ENCODE measurements at regions not wholly inside any gene's neighbourhood (a gene's known extent, or its start where the extent isn't known, plus 50 kb on each side); places are given as distances from the start of the nearest gene placed in this dataset.
"Not testable (repeated sequence)": the region's sequence is repeated elsewhere in the genome, so short reads cannot be mapped to it uniquely, and the experiment has no call there.

- DNase-seq (ENCODE audit: low spot score) = no peak
These were observed 178.4 kb downstream of the RTP5 start for GRCh38 chr2:242047963-242048362.

GRCh38 chr2:242048479-242048878 lies 178.9 kb downstream of the RTP5 start:
- DNase-seq (ENCODE audit: low spot score) = no peak

- DNase-seq (ENCODE audit: low spot score) = not testable (repeated sequence)
These were observed 180.0 kb downstream of the RTP5 start for GRCh38 chr2:242049492-242049891.

DNA sequence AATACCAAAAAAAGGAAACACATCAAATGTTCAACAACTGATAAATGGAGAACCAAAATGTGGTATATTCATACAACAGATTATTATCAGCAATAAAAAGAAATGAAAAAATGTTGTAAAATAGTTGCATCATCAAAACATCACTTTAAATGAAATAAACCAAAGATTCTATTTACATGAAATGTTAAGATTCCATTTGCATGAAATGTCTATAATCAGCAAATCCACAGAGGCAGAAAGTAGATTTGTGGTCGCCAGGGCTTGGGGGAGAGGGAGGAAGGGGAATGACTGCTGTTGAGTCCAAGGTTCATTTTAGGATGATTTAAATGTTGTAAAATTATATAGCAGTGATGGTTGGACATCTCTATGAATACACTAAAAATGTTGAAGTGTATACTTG lies 181.9 kb downstream of the RTP5 start:
- no peak for DNase-seq (ENCODE audit: low spot score)

GRCh38 chr2:242052421-242052820 lies 182.9 kb downstream of the RTP5 start:
- DNase-seq (ENCODE audit: low spot score) = no peak

GRCh38 chr2:242053921-242054320 lies 184.4 kb downstream of the RTP5 start:
- DNase-seq (ENCODE audit: low spot score) = no peak

- DNase-seq (ENCODE audit: low spot score) = no peak
These were observed 184.9 kb downstream of the RTP5 start for GRCh38 chr2:242054406-242054805.

- DNase-seq (ENCODE audit: low spot score) = no peak
These were observed 185.6 kb downstream of the RTP5 start for GRCh38 chr2:242054881-242055801.

GRCh38 chr2:242056026-242056425 lies 186.5 kb downstream of the RTP5 start:
- DNase-seq (ENCODE audit: low spot score) = no peak

DNA sequence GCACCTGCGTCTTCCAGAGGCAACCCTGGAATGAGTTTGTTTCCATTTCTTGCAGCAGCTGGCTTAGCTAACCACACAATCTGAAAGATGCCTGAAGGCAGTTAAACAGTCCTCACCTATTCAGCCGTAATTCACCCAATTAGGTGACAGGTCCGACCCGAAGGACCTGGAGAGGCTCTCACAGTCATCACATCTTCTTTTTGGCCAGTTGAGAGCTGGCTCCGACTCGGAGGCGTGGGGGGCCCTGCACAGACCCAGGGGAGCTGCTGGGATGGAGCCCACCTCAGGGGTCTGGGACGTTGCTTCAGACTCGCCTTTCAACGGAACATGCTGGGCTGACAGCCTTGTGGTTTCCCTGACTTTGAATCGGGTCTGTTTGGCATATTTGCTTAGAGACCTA lies 187.3 kb downstream of the RTP5 start:
- no peak for DNase-seq (ENCODE audit: low spot score)

- DNase-seq (ENCODE audit: low spot score) = no peak
These were observed 188.0 kb downstream of the RTP5 start for GRCh38 chr2:242057379-242058040.

GRCh38 chr2:242058116-242058680 lies 188.7 kb downstream of the RTP5 start:
- DNase-seq (ENCODE audit: low spot score) = no peak

DNA sequence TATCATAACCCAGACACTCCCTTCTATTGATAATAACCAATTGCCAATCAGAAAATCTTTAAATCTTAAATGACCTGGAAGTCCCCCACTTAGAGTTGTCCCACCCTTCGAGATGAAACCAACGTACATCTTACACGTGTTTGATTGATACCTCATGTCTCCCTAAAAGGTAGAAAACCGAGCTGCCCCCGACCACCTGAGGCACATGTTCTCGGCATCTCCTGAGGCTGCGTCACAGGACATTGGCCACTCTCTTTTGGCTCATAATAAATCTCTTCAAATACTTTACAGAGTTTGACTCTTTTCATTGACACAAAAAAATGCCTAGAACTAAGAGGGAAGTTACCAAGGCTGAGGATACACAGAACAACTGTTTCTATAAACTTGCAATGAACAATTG lies 190.0 kb downstream of the RTP5 start:
- no peak for DNase-seq (ENCODE audit: low spot score)

DNA sequence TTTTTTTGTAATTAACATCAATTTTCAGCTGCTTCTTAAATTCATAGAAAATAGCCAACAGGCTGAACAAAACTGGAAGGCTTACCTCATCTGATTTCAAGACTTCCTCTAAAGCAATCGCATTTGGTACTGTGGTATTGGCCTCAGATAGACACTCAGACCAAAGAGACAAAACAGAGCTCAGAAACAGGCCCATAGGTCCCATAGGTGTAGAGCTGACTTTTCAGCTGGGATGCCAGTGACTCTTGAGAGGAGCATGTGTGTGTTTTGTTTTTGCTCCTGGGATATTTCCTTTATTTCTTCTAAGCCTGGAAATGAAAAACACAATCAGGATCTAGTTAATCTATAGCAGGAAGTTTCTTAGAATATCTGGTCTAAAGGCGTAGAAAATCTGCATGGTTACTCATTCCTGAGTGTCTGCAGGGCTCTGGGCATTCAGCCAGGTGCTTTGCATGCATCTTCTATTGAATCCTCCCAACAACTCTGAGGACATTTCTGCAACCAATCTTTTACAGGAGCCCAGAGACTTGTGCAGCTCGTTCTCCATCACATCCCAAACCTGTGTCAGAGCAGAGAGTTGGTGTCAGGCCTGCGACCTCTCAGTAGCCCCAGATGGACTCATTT lies 190.8 kb downstream of the RTP5 start:
- no peak for DNase-seq (ENCODE audit: low spot score)

GRCh38 chr2:242061930-242062329 lies 192.4 kb downstream of the RTP5 start:
- DNase-seq (ENCODE audit: low spot score) = not testable (repeated sequence)

DNA sequence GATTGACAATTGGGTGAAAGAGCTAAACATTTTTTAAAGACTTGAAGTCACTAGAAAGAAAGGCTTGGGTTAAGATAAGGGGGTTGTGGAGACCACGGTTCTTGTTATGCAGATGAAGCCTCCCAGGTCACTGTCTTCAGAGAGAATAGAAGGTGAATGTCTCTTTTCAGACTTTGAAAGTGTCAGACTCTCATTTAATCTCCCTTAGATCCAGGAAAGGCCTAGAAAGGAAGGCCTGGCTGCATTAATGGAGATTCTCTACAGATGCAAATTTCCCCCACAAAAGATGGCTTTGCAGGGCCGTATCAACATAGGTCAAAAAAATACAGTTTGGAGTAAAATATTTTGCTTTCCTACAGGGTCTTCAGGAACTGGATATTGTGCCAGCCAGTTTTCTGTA lies 193.9 kb downstream of the RTP5 start:
- no peak for DNase-seq (ENCODE audit: low spot score)

DNA sequence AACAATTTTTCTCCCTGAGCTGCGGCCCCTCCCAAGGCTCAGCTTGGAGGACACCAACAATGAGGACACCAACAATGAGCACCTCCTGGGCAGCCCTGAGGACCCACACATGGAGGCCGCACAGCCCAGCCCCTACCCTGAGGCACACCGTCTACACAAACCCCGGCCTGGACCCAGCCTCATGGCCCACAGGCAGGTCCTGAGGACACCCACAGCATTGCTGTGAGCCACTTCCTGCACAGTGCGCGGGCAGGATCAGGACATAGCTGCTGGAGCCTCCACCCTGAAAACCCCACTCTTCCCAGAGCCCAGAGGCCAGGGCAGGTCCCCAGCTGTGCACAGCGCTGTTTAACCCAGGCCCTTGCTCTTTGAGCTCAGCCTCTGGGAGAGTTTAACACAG lies 194.3 kb downstream of the RTP5 start:
- no peak for DNase-seq (ENCODE audit: low spot score)

DNA sequence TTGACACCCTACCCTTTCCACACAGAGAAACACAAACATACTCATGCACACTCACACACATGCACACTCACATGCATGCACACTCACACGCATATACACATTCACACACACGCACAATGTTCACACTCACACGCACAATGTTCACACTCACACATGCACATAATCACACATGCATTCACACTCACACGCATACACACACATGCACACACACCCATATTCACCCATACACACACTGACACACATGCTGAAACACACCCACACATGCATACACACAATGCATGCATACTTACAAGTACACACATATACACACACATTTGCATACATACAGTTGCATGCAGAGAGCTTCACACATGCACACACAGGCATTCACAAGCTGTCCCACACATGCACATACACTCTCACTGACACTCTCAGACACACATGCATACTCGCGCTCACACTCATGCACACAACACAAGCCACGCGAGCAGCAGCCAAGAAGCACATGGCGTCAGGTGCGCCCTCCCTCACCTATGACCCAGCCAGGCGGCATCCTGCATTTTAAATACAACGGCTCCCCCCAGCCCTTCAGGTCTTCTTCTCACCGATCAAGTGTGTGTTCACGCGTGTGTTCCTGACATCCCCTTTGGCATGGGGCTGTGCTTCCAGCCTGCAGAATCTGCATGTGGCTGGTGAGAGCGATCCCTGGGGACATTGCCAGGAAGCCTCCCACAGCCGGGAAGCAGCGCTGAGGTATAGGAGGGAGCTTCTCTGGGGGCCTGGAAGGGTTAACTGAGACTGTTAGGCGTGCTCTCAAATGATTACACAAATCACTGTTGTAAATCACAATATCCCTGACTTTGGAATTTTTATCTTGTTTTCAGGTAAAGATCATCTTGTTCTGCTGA lies 195.1 kb downstream of the RTP5 start:
- DNase-seq (ENCODE audit: low spot score) = no peak

- no peak for DNase-seq (ENCODE audit: low spot score)
These were observed 195.9 kb downstream of the RTP5 start for GRCh38 chr2:242065426-242065825.

DNA sequence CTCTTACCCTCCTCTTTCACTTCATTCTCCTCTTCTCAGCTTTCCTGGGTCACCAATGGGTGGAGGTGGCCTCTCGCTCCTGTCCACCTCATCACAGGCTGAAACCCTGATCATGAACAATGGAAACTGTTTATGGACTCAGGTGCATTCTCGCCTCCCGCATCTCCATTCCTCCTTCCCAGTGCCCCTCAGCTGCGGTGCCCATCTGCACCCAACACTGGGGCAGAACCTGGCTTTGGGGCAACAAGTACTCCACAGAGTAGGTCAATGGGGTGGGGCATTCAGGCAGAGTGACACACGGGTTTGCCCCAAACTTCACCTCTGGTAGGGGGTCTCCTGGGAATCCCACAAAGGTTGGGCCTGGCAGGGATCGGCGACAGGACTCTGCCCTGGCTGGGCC lies 199.5 kb downstream of the RTP5 start:
- no peak for DNase-seq (ENCODE audit: low spot score)

DNA sequence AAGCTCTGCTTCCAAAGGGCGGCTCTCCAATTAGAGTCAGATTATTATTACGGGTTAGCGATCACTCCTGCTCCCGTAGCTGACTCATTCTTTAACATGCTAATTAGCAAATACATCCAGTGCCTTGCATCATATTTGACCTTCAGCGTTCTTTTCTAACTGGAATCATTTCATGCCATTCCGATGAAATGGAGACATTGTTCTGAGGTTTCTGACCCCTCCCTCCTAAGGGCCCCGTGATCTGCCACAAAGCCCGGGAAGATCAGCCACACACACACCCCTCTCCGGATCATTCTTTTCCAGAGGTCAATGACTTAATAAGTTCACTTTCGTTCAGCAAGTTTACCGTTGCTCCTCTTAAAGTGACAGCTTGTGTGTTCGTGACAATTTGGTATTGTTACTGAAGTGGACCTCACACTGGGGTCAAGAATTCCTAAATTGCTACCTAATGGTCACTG lies 200.4 kb downstream of the RTP5 start:
- DNase-seq (ENCODE audit: low spot score) = peak; percentile 25
